ENCODE measurements at regions not wholly inside any gene's neighbourhood (a gene's known extent, or its start where the extent isn't known, plus 50 kb on each side); places are given as distances from the start of the nearest gene placed in this dataset.

- POLR2A ChIA-PET (ENCODE audit: partially characterized antibody), result no interaction called here
- H3K4me3 ChIP-seq (ENCODE audit: extremely low read depth in 1 of 4, insufficient read depth in 2 of 4, low read depth in 3 of 4, low read length in 4 of 4), result peak overlapping the region in 1 of 4 experiments; percentile 36; a peak in 1 of 8 replicates
- H4K91ac ChIP-seq (replicated peaks; ENCODE audit: insufficient read length, low read length), result no peak overlapping the region
- no peak overlapping the region for H2AK5ac ChIP-seq (ENCODE audit: low read depth, low read length)
- H3K4ac ChIP-seq (replicated peaks; ENCODE audit: insufficient read length, low read depth, low read length), result no peak overlapping the region
- H3K23ac ChIP-seq (ENCODE audit: insufficient read length), result no peak overlapping the region
- no peak for FAIRE-seq
- H2BK12ac ChIP-seq (ENCODE audit: low read depth, low read length), result no peak overlapping the region
- H3K36me3 ChIP-seq (ENCODE audit: control insufficient read depth in 2 of 4, insufficient read depth in 4 of 4, low read length in 3 of 4), result no peaks in the 10 kb centered on the region
- H3K14ac ChIP-seq (ENCODE audit: insufficient read length), result no peak overlapping the region
- H3K18ac ChIP-seq (ENCODE audit: extremely low read depth, low read length), result no peak overlapping the region
- H3K27ac ChIP-seq (ENCODE audit: low read depth, low read length), result no peak overlapping the region
- H3K27me3 ChIP-seq (replicated peaks in 1 of 4; ENCODE audit: control insufficient read depth in 3 of 4, extremely low read depth in 1 of 4, insufficient read depth in 3 of 4, low read length in 3 of 4), result no peaks in the 10 kb centered on the region
- no peak overlapping the region for H3K56ac ChIP-seq (replicated peaks; ENCODE audit: insufficient read length, low read depth, low read length)
- no peak for DNase-seq (ENCODE audit: low read depth in 1 of 2, low spot score in 2 of 2)
- peak overlapping the region; percentile 33 for H2BK120ac ChIP-seq (replicated peaks; ENCODE audit: low read depth, low read length)
- H2BK5ac ChIP-seq (ENCODE audit: low read depth, low read length), result no peak overlapping the region
- peak overlapping the region; percentile 53 to 58 for H3K4me2 ChIP-seq (ENCODE audit: insufficient read depth in 1 of 2, low read depth in 2 of 2, low read length in 2 of 2)
- H2BK15ac ChIP-seq (ENCODE audit: low read length), result no peak overlapping the region
- no peaks in the 10 kb centered on the region for H4K20me1 ChIP-seq (replicated peaks in 1 of 2; ENCODE audit: control insufficient read depth in 1 of 2, insufficient read depth in 2 of 2, low read length in 2 of 2)
- no peak overlapping the region for H2BK20ac ChIP-seq (ENCODE audit: low read length)
- H2AFZ ChIP-seq (ENCODE audit: low read length), result peak overlapping the region; percentile 54; the same call in 1 of the 2 replicates
- CTCF ChIA-PET (ENCODE audit: partially characterized antibody), result interaction anchor here (0.6 to 1.8 kb wide), 5 partner anchors 11 to 325 kb away, joined by 3 to 4 read pairs (median 3); no protein-coding TSS in a partner anchor
- H4K5ac ChIP-seq (ENCODE audit: insufficient read length, low read depth, low read length), result peak overlapping the region; percentile 7
- no peaks in the 10 kb centered on the region for H3K79me2 ChIP-seq (ENCODE audit: control insufficient read depth in 1 of 2, insufficient read depth in 2 of 2, low read length in 2 of 2)
- no peaks in the 10 kb centered on the region for H3K23me2 ChIP-seq (ENCODE audit: low read depth, low read length)
- H4K8ac ChIP-seq (ENCODE audit: extremely low read depth, insufficient read depth, low read length), result no peak overlapping the region
- H3K9ac ChIP-seq (replicated peaks in 1 of 4; ENCODE audit: extremely low read depth in 1 of 4, low read depth in 3 of 4, low read length in 3 of 4), result no peak overlapping the region
- H3K4me1 ChIP-seq (replicated peaks in 1 of 4; ENCODE audit: control insufficient read depth in 3 of 4, insufficient read depth in 4 of 4, low read length in 3 of 4), result peaks cover 2 to 13% (median 7%) of the 10 kb centered on the region in 4 experiments; a peak in 4 of 7 replicates
- TF ChIP-seq CEBPB (IDR thresholded peaks at IDR 0.05; ENCODE audit: low read depth, low read length) (no peak), ATF2 (IDR thresholded peaks at IDR 0.05; ENCODE audit: low read length) (no peak), SRF (IDR thresholded peaks at IDR 0.05; ENCODE audit: low read depth, low read length) (no peak), SP2 (IDR thresholded peaks at IDR 0.05; ENCODE audit: low read length) (no peak), RNF2 (IDR thresholded peaks at IDR 0.05; ENCODE audit: borderline replicate concordance, low read depth, low read length, missing control alignments, poor library complexity, severe bottlenecking) (no peak)
- WGBS, 2 experiments (ENCODE audit: extremely low coverage in 1 of 2, insufficient coverage in 1 of 2, insufficient read length in 1 of 2, insufficient replicate concordance in 2 of 2, low coverage in 1 of 2, low lambda C conversion rate in 2 of 2, missing lambda C conversion rate in 1 of 2), result 69% methylated on average over 12 of the region's 12 CpGs; no CpG with 5 or more reads in 1 of the 2 experiments
- H3K9me3 ChIP-seq (ENCODE audit: insufficient read depth in 2 of 2, low read depth in 1 of 2, low read length in 1 of 2), result no peaks in the 10 kb centered on the region
- H3K79me1 ChIP-seq (ENCODE audit: low read depth, low read length), result no peaks in the 10 kb centered on the region
Observed at GRCh38 chr10:105844676-105845570, 1203.8 kb downstream of the SORCS3 start.
